ENCODE measurements at regions not wholly inside any gene's neighbourhood (a gene's known extent, or its start where the extent isn't known, plus 50 kb on each side); places are given as distances from the start of the nearest gene placed in this dataset.
A peak's percentile ranks its signal among the peaks of the same experiment; 100 is the strongest.

GRCh38 chr13:72651144-72651543, 76.3 kb downstream of the MZT1 start:
- H3K9ac ChIP-seq: no peak overlapping the region
- H3K4me1 ChIP-seq (ENCODE audit: control insufficient read depth in 1 of 2, insufficient read depth in 2 of 2, low read depth in 1 of 2, low read length in 1 of 2): no peaks in the 10 kb centered on the region; a peak in 1 of 4 replicates
- H3K27me3 ChIP-seq (ENCODE audit: insufficient read depth): no peaks in the 10 kb centered on the region
- no peak overlapping the region; a peak in 1 of 4 replicates for H3K4me3 ChIP-seq (ENCODE audit: low read depth in 2 of 2, low read length in 1 of 2)
- TF ChIP-seq RAD21 (IDR thresholded peaks at IDR 0.05; ENCODE audit: low read length) (peak; percentile 61), IRF3 (IDR thresholded peaks at IDR 0.05; ENCODE audit: low read depth, low read length) (no peak), SMC3 (IDR thresholded peaks at IDR 0.05; ENCODE audit: low read depth, low read length) (no peak; the same call in 1 of the 2 replicates), CTCF (IDR thresholded peaks at IDR 0.05) (peak; percentile 44; the same call in 1 of the 2 replicates), SIN3A (IDR thresholded peaks at IDR 0.05; ENCODE audit: borderline replicate concordance, low read depth, low read length) (no peak)
- H3K36me3 ChIP-seq (replicated peaks in 1 of 2; ENCODE audit: control insufficient read depth in 1 of 2, insufficient read depth in 2 of 2, low read length in 1 of 2): no peaks in the 10 kb centered on the region
- H3K9me2 ChIP-seq: no peaks in the 10 kb centered on the region
- H3K27ac ChIP-seq (ENCODE audit: low read depth in 2 of 2, low read length in 1 of 2): no peak overlapping the region
- WGBS (ENCODE audit: low lambda C conversion rate): 58% methylated on average over 5 of the region's 5 CpGs
- no peaks in the 10 kb centered on the region for H3K9me3 ChIP-seq
- no peaks in the 10 kb centered on the region for H4K20me1 ChIP-seq (ENCODE audit: insufficient read depth)
- ChIA-PET CTCF (interaction anchor here (0.8 to 2.5 kb wide), 8 partner anchors 8 to 683 kb away, joined by 3 to 10 read pairs (median 4); no protein-coding TSS in a partner anchor), POLR2A (no interaction called here)
- H3F3A ChIP-seq (replicated peaks; ENCODE audit: insufficient read depth): no peaks in the 10 kb centered on the region
- peak; percentile 32 for DNase-seq
- no peaks in the 10 kb centered on the region for H3K79me2 ChIP-seq (ENCODE audit: insufficient read depth)
- no peak overlapping the region for H2AFZ ChIP-seq (ENCODE audit: low read depth)
- H3K4me2 ChIP-seq: no peak overlapping the region

GRCh38 chr13:72650051-72650700, 77.3 kb downstream of the MZT1 start:
- ChIA-PET POLR2A (no interaction called here), CTCF (interaction anchor here (0.9 to 2.5 kb wide), 6 partner anchors 28 to 771 kb away, joined by 3 to 10 read pairs (median 4); no protein-coding TSS in a partner anchor)
- WGBS (ENCODE audit: low lambda C conversion rate): 65% methylated on average over 5 of the region's 5 CpGs
- Histone ChIP-seq H3K9ac (no peak overlapping the region), H3K9me3 (no peaks in the 10 kb centered on the region), H2AFZ (ENCODE audit: low read depth) (no peak overlapping the region), H3K27me3 (ENCODE audit: insufficient read depth) (no peaks in the 10 kb centered on the region), H3K79me2 (ENCODE audit: insufficient read depth) (no peaks in the 10 kb centered on the region), H3K4me3 (ENCODE audit: low read depth in 2 of 2, low read length in 1 of 2) (no peak overlapping the region), H3K9me2 (no peaks in the 10 kb centered on the region), H3K36me3 (replicated peaks in 1 of 2; ENCODE audit: control insufficient read depth in 1 of 2, insufficient read depth in 2 of 2, low read length in 1 of 2) (no peaks in the 10 kb centered on the region), H3F3A (replicated peaks; ENCODE audit: insufficient read depth) (no peaks in the 10 kb centered on the region), H3K4me2 (no peak overlapping the region), H3K27ac (ENCODE audit: low read depth in 2 of 2, low read length in 1 of 2) (no peak overlapping the region), H3K4me1 (ENCODE audit: control insufficient read depth in 1 of 2, insufficient read depth in 2 of 2, low read depth in 1 of 2, low read length in 1 of 2) (no peaks in the 10 kb centered on the region; a peak in 1 of 4 replicates), H4K20me1 (ENCODE audit: insufficient read depth) (no peaks in the 10 kb centered on the region)
- DNase-seq: no peak
- TF ChIP-seq RFX5 (IDR thresholded peaks at IDR 0.05; ENCODE audit: low read length) (no peak), IRF3 (IDR thresholded peaks at IDR 0.05; ENCODE audit: low read depth, low read length) (no peak), JUND (IDR thresholded peaks at IDR 0.05) (no peak), MEF2A (IDR thresholded peaks at IDR 0.05; ENCODE audit: borderline replicate concordance, low read depth) (no peak), REST (IDR thresholded peaks at IDR 0.05; ENCODE audit: low read depth, low read length) (no peak), NRF1 (IDR thresholded peaks at IDR 0.05; ENCODE audit: low read depth, low read length) (no peak), SMC3 (IDR thresholded peaks at IDR 0.05; ENCODE audit: low read depth, low read length) (no peak), MXI1 (IDR thresholded peaks at IDR 0.05; ENCODE audit: low read depth, low read length) (no peak), USF2 (IDR thresholded peaks at IDR 0.05; ENCODE audit: borderline replicate concordance, low read depth, low read length) (no peak), ZBTB33 (IDR thresholded peaks at IDR 0.05; ENCODE audit: borderline replicate concordance, low read depth) (no peak), MAX (IDR thresholded peaks at IDR 0.05; ENCODE audit: low read depth) (no peak)

Measured in SK-N-SH (cell line).